GM23338 (cell line): ENCODE measurements at regions not wholly inside any gene's neighbourhood (a gene's known extent, or its start where the extent isn't known, plus 50 kb on each side); places are given as distances from the start of the nearest gene placed in this dataset.

Experiments
- ATAC-seq: fragments of 200-7000 bp; cut with Tn5 transposase; 3 replicates; pipeline ENCODE4 v1.9.1; 2020
- DNase-seq: peaks from one replicate; pipeline ENCODE4 v3.0.0-alpha.2; 2015; ENCODE audit warnings: low spot score
- H2AFZ ChIP-seq: fragments of 200-600 bp; sonication (generic); 2 replicates; pipeline ENCODE4 v1.8.0; 2016; ENCODE audit warnings: antibody characterized with exemption, mild to moderate bottlenecking, moderate library complexity
- H3F3A ChIP-seq: fragments of 200-600 bp; sonication (generic); replicated peaks from 2 replicates; pipeline ENCODE4 v1.8.0; 2017; ENCODE audit warnings: antibody characterized with exemption, mixed run types, low read depth
- H3K27ac ChIP-seq: fragments of 200-600 bp; sonication (generic); 2 replicates; pipeline ENCODE4 v1.6.1; 2016; ENCODE audit warnings: low read depth
- H3K27me3 ChIP-seq: fragments of 200-600 bp; sonication (generic); 2 replicates; pipeline ENCODE4 v1.8.0; 2016; ENCODE audit warnings: mild to moderate bottlenecking, mixed run types, moderate library complexity; ENCODE audit not compliant: insufficient read depth
- H3K36me3 ChIP-seq: fragments of 200-600 bp; sonication (generic); 2 replicates; pipeline ENCODE4 v1.8.0; 2016; ENCODE audit warnings: mild to moderate bottlenecking; ENCODE audit not compliant: insufficient read depth
- H3K4me1 ChIP-seq: fragments of 200-600 bp; sonication (generic); 2 replicates; pipeline ENCODE4 v1.8.0; 2016; ENCODE audit warnings: mild to moderate bottlenecking, moderate library complexity; ENCODE audit not compliant: insufficient read depth
- H3K4me2 ChIP-seq: fragments of 200-600 bp; sonication (generic); 2 replicates; pipeline ENCODE4 v1.7.1; 2017; ENCODE audit warnings: mixed run types
- H3K4me3 ChIP-seq: fragments of 200-600 bp; sonication (generic); 2 replicates; pipeline ENCODE4 v1.6.1; 2016; ENCODE audit warnings: mixed run types
- H3K79me2 ChIP-seq: fragments of 200-600 bp; sonication (generic); replicated peaks from 2 replicates; pipeline ENCODE4 v1.8.0; 2017; ENCODE audit warnings: mild to moderate bottlenecking; ENCODE audit not compliant: insufficient read depth
- H3K9me2 ChIP-seq: fragments of 200-600 bp; sonication (generic); 2 replicates; pipeline ENCODE4 v1.8.0; 2017; ENCODE audit not compliant: insufficient read depth
- H4K20me1 ChIP-seq: fragments of 200-600 bp; sonication (generic); replicated peaks from 2 replicates; pipeline ENCODE4 v1.8.0; 2017; ENCODE audit warnings: mild to moderate bottlenecking; ENCODE audit not compliant: insufficient read depth
- H3K27ac Mint-ChIP-seq: 2 replicates; pipeline ENCODE4 v1.8.0; 2020; ENCODE audit warnings: inconsistent platforms, mild to moderate bottlenecking, moderate library complexity, mixed read lengths
- H3K27me3 Mint-ChIP-seq: 3 replicates; pipeline ENCODE4 v1.8.0; 2022; ENCODE audit warnings: low read depth, mild to moderate bottlenecking, moderate library complexity, mixed read lengths, inconsistent platforms; ENCODE audit not compliant: insufficient read depth, poor library complexity
- H3K36me3 Mint-ChIP-seq: 3 replicates; pipeline ENCODE4 v1.8.0; 2021; ENCODE audit warnings: low read depth, mild to moderate bottlenecking, inconsistent platforms, moderate library complexity, mixed read lengths
- H3K4me1 Mint-ChIP-seq: 3 replicates; pipeline ENCODE4 v1.8.0; 2020; ENCODE audit warnings: mild to moderate bottlenecking, inconsistent platforms, mixed read lengths
- H3K4me3 Mint-ChIP-seq: 3 replicates; pipeline ENCODE4 v1.8.0; 2021; ENCODE audit warnings: moderate library complexity, mild to moderate bottlenecking, inconsistent platforms, mixed read lengths
- H3K9me3 Mint-ChIP-seq: 3 replicates; pipeline ENCODE4 v1.8.0; 2020; ENCODE audit warnings: moderate library complexity, mild to moderate bottlenecking, inconsistent platforms, mixed read lengths
- CREB1 ChIP-seq: fragments of 250-450 bp; sonication (Bioruptor Pico); IDR thresholded peaks from 2 replicates; pipeline ENCODE4 v1.5.0; 2020; ENCODE audit warnings: low read depth, mild to moderate bottlenecking, moderate library complexity
- CTCF ChIP-seq, 2 experiments: fragments of 200-600 bp in 1 of 2; sonication (generic) in 1 of 2; conservative IDR thresholded peaks; 2 replicates each; pipeline versions ENCODE4 v1.5.1 to v1.6.1; 2016 to 2017; ENCODE audit warnings: antibody characterized with exemption in 2 of 2, low read depth in 2 of 2, mild to moderate bottlenecking in 2 of 2, moderate library complexity in 1 of 2
- EZH2phosphoT487 ChIP-seq: fragments of 200-600 bp; sonication (generic); IDR thresholded peaks from one replicate; pipeline ENCODE4 v1.8.1; 2018; ENCODE audit warnings: antibody characterized with exemption; ENCODE audit not compliant: unreplicated experiment
- JUNB ChIP-seq: IDR thresholded peaks from one replicate; pipeline ENCODE4 v1.6.1; 2016; ENCODE audit warnings: antibody characterized with exemption; ENCODE audit not compliant: unreplicated experiment
- NANOG ChIP-seq: IDR thresholded peaks from 2 replicates; pipeline ENCODE4 v1.6.1; 2016; ENCODE audit warnings: antibody characterized with exemption, borderline replicate concordance
- POLR2AphosphoS5 ChIP-seq: IDR thresholded peaks from 2 replicates; pipeline ENCODE4 v1.6.1; 2016; ENCODE audit warnings: antibody characterized with exemption, low read depth
- REST ChIP-seq: IDR thresholded peaks from one replicate; pipeline ENCODE4 v1.6.1; 2018; ENCODE audit warnings: antibody characterized with exemption; ENCODE audit not compliant: unreplicated experiment
- STAT1 ChIP-seq: IDR thresholded peaks from one replicate; pipeline ENCODE4 v1.6.1; 2016; ENCODE audit warnings: antibody characterized with exemption; ENCODE audit not compliant: unreplicated experiment
- ZNF331 ChIP-seq: fragments of 250-450 bp; sonication (Bioruptor Pico); IDR thresholded peaks from 2 replicates; pipeline ENCODE4 v1.5.0; 2020; ENCODE audit warnings: low read depth, mild to moderate bottlenecking, moderate library complexity
- TF ChIP-seq, protein P1 (sequence below): IDR thresholded peaks from 2 replicates; pipeline ENCODE4 v1.6.1; 2016; ENCODE audit warnings: antibody characterized with exemption
- TF ChIP-seq, protein P2 (sequence below): fragments of 250-450 bp; sonication (Bioruptor Pico); IDR thresholded peaks from 2 replicates; pipeline ENCODE4 v1.5.0; 2020; ENCODE audit warnings: mild to moderate bottlenecking, moderate library complexity

DNA sequence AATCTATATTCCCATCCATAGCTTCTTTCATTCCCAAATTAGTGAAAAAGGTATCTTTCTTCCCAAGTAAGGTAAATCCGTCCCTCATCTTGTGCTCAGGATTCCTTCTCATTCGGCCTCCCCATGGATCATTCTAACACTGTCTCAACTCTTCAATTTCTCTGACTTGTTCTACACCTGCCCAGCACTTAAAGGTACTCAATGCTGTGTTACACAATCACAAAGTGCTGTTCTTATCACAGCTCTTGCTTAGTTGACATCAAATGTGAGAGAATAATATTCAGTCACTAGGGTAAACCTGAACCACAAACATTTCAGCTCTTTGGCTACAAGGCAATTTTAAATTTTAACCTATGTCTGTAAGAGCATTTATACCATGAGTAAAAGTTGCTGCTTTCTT is 94.8 kb downstream of the DIRAS3 start:
- ATAC-seq: no peak

More for the DNA sequence above, 94.8 kb downstream of the DIRAS3 start:
- TF ChIP-seq, protein P1, sequence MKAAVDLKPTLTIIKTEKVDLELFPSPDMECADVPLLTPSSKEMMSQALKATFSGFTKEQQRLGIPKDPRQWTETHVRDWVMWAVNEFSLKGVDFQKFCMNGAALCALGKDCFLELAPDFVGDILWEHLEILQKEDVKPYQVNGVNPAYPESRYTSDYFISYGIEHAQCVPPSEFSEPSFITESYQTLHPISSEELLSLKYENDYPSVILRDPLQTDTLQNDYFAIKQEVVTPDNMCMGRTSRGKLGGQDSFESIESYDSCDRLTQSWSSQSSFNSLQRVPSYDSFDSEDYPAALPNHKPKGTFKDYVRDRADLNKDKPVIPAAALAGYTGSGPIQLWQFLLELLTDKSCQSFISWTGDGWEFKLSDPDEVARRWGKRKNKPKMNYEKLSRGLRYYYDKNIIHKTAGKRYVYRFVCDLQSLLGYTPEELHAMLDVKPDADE: no peak
- TF ChIP-seq STAT1 (no peak), NANOG (no peak), ZNF331 (CRISPR knock-in tag) (no peak), CTCF (conservative IDR thresholded peaks at IDR 0.05; ENCODE audit: low read depth in 2 of 2) (no peak), CREB1 (CRISPR knock-in tag) (no peak), POLR2AphosphoS5 (no peak), JUNB (no peak), REST (no peak), EZH2phosphoT487 (no peak)
- TF ChIP-seq, protein P2, sequence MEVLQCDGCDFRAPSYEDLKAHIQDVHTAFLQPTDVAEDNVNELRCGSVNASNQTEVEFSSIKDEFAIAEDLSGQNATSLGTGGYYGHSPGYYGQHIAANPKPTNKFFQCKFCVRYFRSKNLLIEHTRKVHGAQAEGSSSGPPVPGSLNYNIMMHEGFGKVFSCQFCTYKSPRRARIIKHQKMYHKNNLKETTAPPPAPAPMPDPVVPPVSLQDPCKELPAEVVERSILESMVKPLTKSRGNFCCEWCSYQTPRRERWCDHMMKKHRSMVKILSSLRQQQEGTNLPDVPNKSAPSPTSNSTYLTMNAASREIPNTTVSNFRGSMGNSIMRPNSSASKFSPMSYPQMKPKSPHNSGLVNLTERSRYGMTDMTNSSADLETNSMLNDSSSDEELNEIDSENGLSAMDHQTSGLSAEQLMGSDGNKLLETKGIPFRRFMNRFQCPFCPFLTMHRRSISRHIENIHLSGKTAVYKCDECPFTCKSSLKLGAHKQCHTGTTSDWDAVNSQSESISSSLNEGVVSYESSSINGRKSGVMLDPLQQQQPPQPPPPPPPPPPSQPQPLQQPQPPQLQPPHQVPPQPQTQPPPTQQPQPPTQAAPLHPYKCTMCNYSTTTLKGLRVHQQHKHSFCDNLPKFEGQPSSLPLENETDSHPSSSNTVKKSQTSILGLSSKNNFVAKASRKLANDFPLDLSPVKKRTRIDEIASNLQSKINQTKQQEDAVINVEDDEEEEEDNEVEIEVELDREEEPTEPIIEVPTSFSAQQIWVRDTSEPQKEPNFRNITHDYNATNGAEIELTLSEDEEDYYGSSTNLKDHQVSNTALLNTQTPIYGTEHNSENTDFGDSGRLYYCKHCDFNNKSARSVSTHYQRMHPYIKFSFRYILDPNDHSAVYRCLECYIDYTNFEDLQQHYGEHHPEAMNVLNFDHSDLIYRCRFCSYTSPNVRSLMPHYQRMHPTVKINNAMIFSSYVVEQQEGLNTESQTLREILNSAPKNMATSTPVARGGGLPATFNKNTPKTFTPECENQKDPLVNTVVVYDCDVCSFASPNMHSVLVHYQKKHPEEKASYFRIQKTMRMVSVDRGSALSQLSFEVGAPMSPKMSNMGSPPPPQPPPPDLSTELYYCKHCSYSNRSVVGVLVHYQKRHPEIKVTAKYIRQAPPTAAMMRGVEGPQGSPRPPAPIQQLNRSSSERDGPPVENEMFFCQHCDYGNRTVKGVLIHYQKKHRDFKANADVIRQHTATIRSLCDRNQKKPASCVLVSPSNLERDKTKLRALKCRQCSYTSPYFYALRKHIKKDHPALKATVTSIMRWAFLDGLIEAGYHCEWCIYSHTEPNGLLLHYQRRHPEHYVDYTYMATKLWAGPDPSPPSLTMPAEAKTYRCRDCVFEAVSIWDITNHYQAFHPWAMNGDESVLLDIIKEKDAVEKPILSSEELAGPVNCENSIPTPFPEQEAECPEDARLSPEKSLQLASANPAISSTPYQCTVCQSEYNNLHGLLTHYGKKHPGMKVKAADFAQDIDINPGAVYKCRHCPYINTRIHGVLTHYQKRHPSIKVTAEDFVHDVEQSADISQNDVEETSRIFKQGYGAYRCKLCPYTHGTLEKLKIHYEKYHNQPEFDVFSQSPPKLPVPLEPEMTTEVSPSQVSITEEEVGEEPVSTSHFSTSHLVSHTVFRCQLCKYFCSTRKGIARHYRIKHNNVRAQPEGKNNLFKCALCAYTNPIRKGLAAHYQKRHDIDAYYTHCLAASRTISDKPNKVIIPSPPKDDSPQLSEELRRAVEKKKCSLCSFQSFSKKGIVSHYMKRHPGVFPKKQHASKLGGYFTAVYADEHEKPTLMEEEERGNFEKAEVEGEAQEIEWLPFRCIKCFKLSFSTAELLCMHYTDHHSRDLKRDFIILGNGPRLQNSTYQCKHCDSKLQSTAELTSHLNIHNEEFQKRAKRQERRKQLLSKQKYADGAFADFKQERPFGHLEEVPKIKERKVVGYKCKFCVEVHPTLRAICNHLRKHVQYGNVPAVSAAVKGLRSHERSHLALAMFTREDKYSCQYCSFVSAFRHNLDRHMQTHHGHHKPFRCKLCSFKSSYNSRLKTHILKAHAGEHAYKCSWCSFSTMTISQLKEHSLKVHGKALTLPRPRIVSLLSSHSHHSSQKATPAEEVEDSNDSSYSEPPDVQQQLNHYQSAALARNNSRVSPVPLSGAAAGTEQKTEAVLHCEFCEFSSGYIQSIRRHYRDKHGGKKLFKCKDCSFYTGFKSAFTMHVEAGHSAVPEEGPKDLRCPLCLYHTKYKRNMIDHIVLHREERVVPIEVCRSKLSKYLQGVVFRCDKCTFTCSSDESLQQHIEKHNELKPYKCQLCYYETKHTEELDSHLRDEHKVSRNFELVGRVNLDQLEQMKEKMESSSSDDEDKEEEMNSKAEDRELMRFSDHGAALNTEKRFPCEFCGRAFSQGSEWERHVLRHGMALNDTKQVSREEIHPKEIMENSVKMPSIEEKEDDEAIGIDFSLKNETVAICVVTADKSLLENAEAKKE (CRISPR knock-in tag): no peak
- Histone ChIP-seq H3K4me1 (no peaks in the 10 kb centered on the region), H3K27me3 (no peaks in the 10 kb centered on the region), H2AFZ (no peak overlapping the region), H3K4me3 (no peak overlapping the region), H4K20me1 (no peaks in the 10 kb centered on the region), H3K27ac (no peak overlapping the region), H3K4me2 (no peak overlapping the region), H3K79me2 (no peaks in the 10 kb centered on the region), H3K9me2 (no peaks in the 10 kb centered on the region), H3F3A (no peaks in the 10 kb centered on the region), H3K36me3 (no peaks in the 10 kb centered on the region)
- no peaks in the 10 kb centered on the region for H3K4me1 Mint-ChIP-seq
- no peak overlapping the region for H3K27ac Mint-ChIP-seq
- H3K36me3 Mint-ChIP-seq: no peaks in the 10 kb centered on the region
- no peaks in the 10 kb centered on the region for H3K27me3 Mint-ChIP-seq
- no peak overlapping the region for H3K4me3 Mint-ChIP-seq
- DNase-seq: no peak
- no peaks in the 10 kb centered on the region for H3K9me3 Mint-ChIP-seq
